Heart left ventricle (tissue), 13 donors: ENCODE measurements at regions not wholly inside any gene's neighbourhood (a gene's known extent, or its start where the extent isn't known, plus 50 kb on each side); places are given as distances from the start of the nearest gene placed in this dataset.

Experiments
- CTCF ChIP-seq, 12 donors: fragments of 200-600 bp; sonication (generic) in 4 of 12; IDR thresholded peaks; one replicate each; pipeline versions ENCODE4 v1.5.0 to v1.8.0; 2018 to 2022; ENCODE audit warnings: antibody characterized with exemption in 12 of 12, mild to moderate bottlenecking in 5 of 12
- POLR2A ChIP-seq, 2 donors: fragments of 450-650 bp; IDR thresholded peaks; one replicate each; pipeline ENCODE4 v1.6.1; 2017; ENCODE audit warnings: antibody characterized with exemption in 2 of 2, mild to moderate bottlenecking in 2 of 2, moderate library complexity in 2 of 2
- donor health status: ischemic (EF 13 %, LVEDD 7.1; RV severe dilation, severe dysfunction).
- donor health status: DM: no; HTN: yes; CAD: no.
- donor health status: DM: no; HTN: no; CAD: no.
- donor health status: ischemic (EF 25% LVEDD 6.9; RV normal size, moderate dysfunction).
- donor health status: ischemic (EF 25% LVEDD 5.7; RV mildly dilated, moderate dysfunction).
- donor health status: ischemic (EF 35%, LVEDD 5.7; RV mildly dilated, moderate dysfunction).
- donor health status: nonischemic (EF 11% LVEDD 7.7; RV severe dilation, severe dysfunction).
- donor health status: DM: yes; HTN: yes; CAD: no.
- donor health status: PGD.
- donor health status: ischemic (EF 29% LVEDD 5.4; RV normal size, mild dysfunction).
- donor health status: nonischemic (EF 23%, LVEDD 6.1; RV moderate dilation, normal function).

GRCh38 chr16:51312363-51313150 is 161.5 kb upstream of the SALL1 start:
- TF ChIP-seq CTCF (IDR thresholded peaks at IDR 0.05) = no peak
- no peak for TF ChIP-seq POLR2A (IDR thresholded peaks at IDR 0.05)
